K562 (cell line): ENCODE measurements at regions not wholly inside any gene's neighbourhood (a gene's known extent, or its start where the extent isn't known, plus 50 kb on each side); places are given as distances from the start of the nearest gene placed in this dataset.

Experiments used
- ATAC-seq: fragments of 200-7000 bp; cut with Tn5 transposase; 3 replicates; pipeline ENCODE4 v1.9.1; 2020; ENCODE audit warnings: moderate library complexity
- BruUV-seq: library from RNA; stranded (reverse); fragments of 400-500 nt; replicated peaks from 2 replicates; lab custom pipeline; 2021; lab: Mats Ljungman, UMichigan
- CTCF ChIA-PET: fragments of 300-600 bp; formaldehyde crosslinking; extraction: SDS; loops from one replicate; lab custom pipeline; 2021; ENCODE audit warnings: low intra/inter-chr PET ratio; lab: Yijun Ruan, JAX
- POLR2A ChIA-PET: fragments of 300-600, 350-650 bp; sonication (Branson Sonifier 250); formaldehyde crosslinking; extraction: SDS; loops from one replicate; lab custom pipeline; 2021; ENCODE audit warnings: antibody characterized with exemption, inconsistent platforms; lab: Yijun Ruan, JAX
- DNase-seq, 4 experiments: peaks; one replicate each; pipeline versions ENCODE4 v3.0.0 to v3.0.0-alpha.2; 2011 to 2018; ENCODE audit warnings: low spot score in 3 of 4, mixed read lengths in 3 of 4; ENCODE audit errors: extremely low read depth in 1 of 4
- FAIRE-seq: peaks from 2 replicates; lab custom pipeline; 2011; peaks lifted over from hg19 to GRCh38; lab: Jason Lieb, UNC
- H2AFZ ChIP-seq: 2 replicates; pipeline ENCODE4 v1.6.0; 2011; ENCODE audit warnings: low read depth, low read length, control low read depth, inconsistent platforms
- H3K27ac ChIP-seq: fragments of 200-600 bp; 3 replicates; pipeline ENCODE4 v1.8.0; 2011; ENCODE audit warnings: low read depth, mild to moderate bottlenecking, control low read depth, inconsistent platforms, low read length, moderate library complexity, mixed read lengths; ENCODE audit errors: extremely low read depth
- H3K27me3 ChIP-seq, 2 experiments: fragments of 300-600 bp in 1 of 2; 2 replicates in 1 of 2; 3 replicates in 1 of 2; pipeline versions ENCODE4 v1.6.0 to v1.8.0; 2011; ENCODE audit warnings: inconsistent platforms in 2 of 2, low read length in 2 of 2, mild to moderate bottlenecking in 1 of 2, mixed read lengths in 1 of 2, moderate library complexity in 1 of 2; ENCODE audit not compliant: control insufficient read depth in 2 of 2, insufficient read depth in 2 of 2
- H3K36me3 ChIP-seq: fragments of 300-600 bp; 3 replicates; pipeline ENCODE4 v1.8.0; 2011; ENCODE audit warnings: mild to moderate bottlenecking, low read length, inconsistent platforms; ENCODE audit not compliant: control insufficient read depth, insufficient read depth
- H3K4me1 ChIP-seq, 2 experiments: fragments of 200-600 bp in 1 of 2; replicated peaks in 1 of 2; 2 replicates in 1 of 2; 3 replicates in 1 of 2; pipeline versions ENCODE4 v1.5.1 to v1.8.0; 2011; ENCODE audit warnings: inconsistent platforms in 2 of 2, low read length in 2 of 2, mild to moderate bottlenecking in 1 of 2, mixed read lengths in 1 of 2, moderate library complexity in 1 of 2; ENCODE audit not compliant: control insufficient read depth in 2 of 2, insufficient read depth in 2 of 2
- H3K4me2 ChIP-seq: 2 replicates; pipeline ENCODE4 v1.6.1; 2011; ENCODE audit warnings: low read length, control low read depth, inconsistent platforms, mixed read lengths; ENCODE audit not compliant: insufficient read depth
- H3K4me3 ChIP-seq: fragments of 200-600 bp; sonication (generic), shearing (Covaris generic); 2 replicates; pipeline ENCODE4 v1.5.1; 2016; ENCODE audit warnings: control low read depth, inconsistent platforms
- H3K79me2 ChIP-seq: fragments of 200-600 bp; 3 replicates; pipeline ENCODE4 v1.8.0; 2011; ENCODE audit warnings: low read length, inconsistent platforms; ENCODE audit not compliant: control insufficient read depth, insufficient read depth
- H3K9ac ChIP-seq, 2 experiments: 2 replicates each; pipeline versions ENCODE4 v1.6.0 to v1.6.1; 2011; ENCODE audit warnings: low read depth in 2 of 2, low read length in 2 of 2, control low read depth in 1 of 2, inconsistent platforms in 1 of 2, mild to moderate bottlenecking in 1 of 2, mixed read lengths in 1 of 2; ENCODE audit not compliant: insufficient read depth in 1 of 2
- H3K9me1 ChIP-seq: one replicate; pipeline ENCODE4 v1.6.0; 2011; ENCODE audit warnings: inconsistent platforms, mild to moderate bottlenecking, low read length, moderate library complexity; ENCODE audit not compliant: control insufficient read depth, insufficient read depth
- H3K9me3 ChIP-seq: replicated peaks from 2 replicates; pipeline ENCODE4 v1.5.1; 2011; ENCODE audit warnings: low read depth, low read length, inconsistent platforms; ENCODE audit not compliant: control insufficient read depth, insufficient read depth
- H4K20me1 ChIP-seq: replicated peaks from 2 replicates; pipeline ENCODE4 v1.6.1; 2011; ENCODE audit warnings: low read length, inconsistent platforms, mixed read lengths; ENCODE audit not compliant: control insufficient read depth, insufficient read depth
- CEBPB ChIP-seq: fragments of 450-650 bp; IDR thresholded peaks from 2 replicates; pipeline ENCODE4 v1.6.1; 2016; ENCODE audit warnings: missing genetic modification characterization, missing compliant biosample characterization
- CEBPG ChIP-seq, 3 experiments: fragments of 200-800 bp in 1 of 3; sonication (Bioruptor generic) in 1 of 3; sonication (generic) in 1 of 3; formaldehyde crosslinking in 1 of 3; IDR thresholded peaks in 2 of 3; conservative IDR thresholded peaks in 1 of 3; 2 replicates each; pipeline versions ENCODE4 v1.6.1 to v1.8.0; 2016 to 2022; ENCODE audit warnings: missing compliant biosample characterization in 2 of 3, missing genetic modification characterization in 2 of 3, mild to moderate bottlenecking in 1 of 3, missing genetic modification reagents in 1 of 3
- FUS ChIP-seq: fragments of 200-400 bp; formaldehyde crosslinking; optimal IDR thresholded peaks from 2 replicates; pipeline ENCODE3; 2017; ENCODE audit warnings: low read depth, low read length
- GTF2A2 ChIP-seq: IDR thresholded peaks from 2 replicates; pipeline ENCODE4 v1.6.1; 2016; ENCODE audit warnings: mild to moderate bottlenecking, missing genetic modification characterization, missing compliant biosample characterization
- NFYB ChIP-seq: IDR thresholded peaks from 2 replicates; pipeline ENCODE4 v1.6.1; 2011; ENCODE audit warnings: mild to moderate bottlenecking, moderate library complexity; ENCODE audit not compliant: insufficient read length; ENCODE audit errors: extremely low read depth
- NKRF ChIP-seq: fragments of 450-650 bp; IDR thresholded peaks from 2 replicates; pipeline ENCODE4 v1.6.1; 2016; ENCODE audit warnings: borderline replicate concordance
- PML ChIP-seq: IDR thresholded peaks from 2 replicates; pipeline ENCODE4 v1.6.1; 2012; ENCODE audit warnings: low read length, inconsistent platforms
- POLR2A ChIP-seq: fragments of 450-650 bp; conservative IDR thresholded peaks from 2 replicates; pipeline ENCODE4 v1.6.1; 2016
- RAD51 ChIP-seq: fragments of 450-650 bp; IDR thresholded peaks from 2 replicates; pipeline ENCODE4 v1.7.1; 2016; ENCODE audit warnings: low read depth, mild to moderate bottlenecking, borderline replicate concordance
- RBM25 ChIP-seq: fragments of 200-400 bp; formaldehyde crosslinking; IDR thresholded peaks from 2 replicates; pipeline ENCODE4 v1.6.1; 2018; ENCODE audit warnings: low read length, low read depth, moderate library complexity; ENCODE audit not compliant: severe bottlenecking
- RFX1 ChIP-seq: fragments of 450-650 bp; IDR thresholded peaks from 2 replicates; pipeline ENCODE4 v1.6.1; 2016; ENCODE audit warnings: mild to moderate bottlenecking, moderate library complexity
- TBP ChIP-seq: optimal IDR thresholded peaks from 2 replicates; pipeline ENCODE3; 2011; ENCODE audit warnings: low read depth, low read length, improper control_type of control experiment
- USF1 ChIP-seq: sonication (generic); formaldehyde crosslinking; IDR thresholded peaks from 2 replicates; pipeline ENCODE4 v1.9.0; 2022; ENCODE audit warnings: mild to moderate bottlenecking, missing genetic modification reagents
- ZNF174 ChIP-seq: fragments of 250-450 bp; sonication (Bioruptor Pico); IDR thresholded peaks from 2 replicates; pipeline ENCODE4 v1.4.0; 2020; ENCODE audit warnings: mild to moderate bottlenecking
- ZSCAN32 ChIP-seq: fragments of 450-650 bp; formaldehyde crosslinking; IDR thresholded peaks from 2 replicates; pipeline ENCODE4 v1.4.0; 2020; ENCODE audit warnings: mild to moderate bottlenecking, moderate library complexity
- WGBS: fragments of 100-300 bp; shearing (Covaris generic); methylation state at CpG from one replicate; pipeline ENCODE4 v1.1.6; 2016; ENCODE audit warnings: low coverage, mixed read lengths; ENCODE audit not compliant: insufficient coverage; ENCODE audit errors: missing lambda C conversion rate; 5-methylcytosine and 5-hydroxymethylcytosine counted together
- in situ Hi-C: fragments of 300-500 bp; cut with MboI; formaldehyde crosslinking; loops from 4 replicates; pipeline ENCODE4 v1.15.0; 2018; ENCODE audit warnings: inconsistent platforms, mixed read lengths
- intact Hi-C: fragments of 100-400 bp; cut with micrococcal nuclease; formaldehyde crosslinking; loops from 2 replicates; pipeline ENCODE4 v1.14.2; 2022
- TF ChIP-seq, protein P1 (sequence below): fragments of 450-650 bp; formaldehyde crosslinking; IDR thresholded peaks from 2 replicates; pipeline ENCODE4 v1.4.0; 2022; ENCODE audit warnings: missing genetic modification characterization

DNA sequence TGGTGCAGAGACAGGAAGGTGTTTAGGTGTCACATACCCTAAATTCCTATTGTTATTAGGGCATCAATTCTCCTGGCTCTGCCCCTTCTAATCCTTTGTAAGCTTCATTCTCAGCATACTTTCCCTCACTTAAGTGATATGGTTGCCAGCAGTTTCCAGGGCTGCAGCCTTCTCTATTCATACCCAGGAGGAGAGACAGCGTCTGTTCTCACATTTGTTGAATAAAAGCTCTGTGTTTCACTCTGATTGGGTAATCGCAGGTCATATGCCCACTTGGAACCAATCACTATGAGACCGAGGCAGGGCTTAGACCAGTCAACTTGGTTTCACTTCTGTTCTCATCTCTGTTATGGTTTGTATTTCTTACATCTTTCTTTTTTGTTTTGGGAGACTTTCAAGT, 109.6 kb upstream of the MTPN start:
- Histone ChIP-seq H3K36me3 (no peaks in the 10 kb centered on the region), H3K4me1 (no peaks in the 10 kb centered on the region; a peak in 1 of 5 replicates), H3K4me2 (peak overlapping the region; percentile 53), H3K9me3 (no peaks in the 10 kb centered on the region), H3K9ac (no peak overlapping the region), H2AFZ (peak overlapping the region; percentile 73), H4K20me1 (no peaks in the 10 kb centered on the region), H3K9me1 (no peaks in the 10 kb centered on the region), H3K27me3 (no peaks in the 10 kb centered on the region), H3K79me2 (no peaks in the 10 kb centered on the region), H3K27ac (no peak overlapping the region), H3K4me3 (no peak overlapping the region)
- BruUV-seq, result no TSS peak
- in situ Hi-C loops (no loop called here), intact Hi-C loops (no loop called here)
- CTCF ChIA-PET, result no interaction called here
- POLR2A ChIA-PET, result interaction anchor here (0.7 to 1.1 kb wide), 3 partner anchors 16 to 18 kb away, joined by 3 to 4 read pairs (median 4); no protein-coding TSS in a partner anchor
- DNase-seq, result peak; percentile 39 to 84 (median 62)
- ATAC-seq, result peak; percentile 96
- FAIRE-seq, result peak; percentile 80
- WGBS, result 25% methylated on average over 3 of the region's 3 CpGs
- TF ChIP-seq USF1 (CRISPR knock-in tag), result peak; percentile 67
- peak; percentile 68 for TF ChIP-seq CEBPB (tag)
- peak; percentile 92 for TF ChIP-seq RAD51
- no peak for TF ChIP-seq CEBPG (CRISPR knock-in tag; IDR thresholded peaks at IDR 0.05)
- peak in 1 of 2 experiments; percentile 65; a peak in 3 of 4 replicates for TF ChIP-seq CEBPG (tag; conservative IDR thresholded peaks at IDR 0.05 in 1 of 2, IDR thresholded peaks at IDR 0.05 in 1 of 2)
- TF ChIP-seq, protein P1, sequence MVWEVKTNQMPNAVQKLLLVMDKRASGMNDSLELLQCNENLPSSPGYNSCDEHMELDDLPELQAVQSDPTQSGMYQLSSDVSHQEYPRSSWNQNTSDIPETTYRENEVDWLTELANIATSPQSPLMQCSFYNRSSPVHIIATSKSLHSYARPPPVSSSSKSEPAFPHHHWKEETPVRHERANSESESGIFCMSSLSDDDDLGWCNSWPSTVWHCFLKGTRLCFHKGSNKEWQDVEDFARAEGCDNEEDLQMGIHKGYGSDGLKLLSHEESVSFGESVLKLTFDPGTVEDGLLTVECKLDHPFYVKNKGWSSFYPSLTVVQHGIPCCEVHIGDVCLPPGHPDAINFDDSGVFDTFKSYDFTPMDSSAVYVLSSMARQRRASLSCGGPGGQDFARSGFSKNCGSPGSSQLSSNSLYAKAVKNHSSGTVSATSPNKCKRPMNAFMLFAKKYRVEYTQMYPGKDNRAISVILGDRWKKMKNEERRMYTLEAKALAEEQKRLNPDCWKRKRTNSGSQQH (CRISPR knock-in tag), result no peak
- no peak for TF ChIP-seq FUS
- TF ChIP-seq PML, result 0 out of 2 replicates have a peak, but pooled peaks have one; percentile 48
- TF ChIP-seq GTF2A2, result no peak
- TF ChIP-seq TBP, result peak; percentile 60
- no peak for TF ChIP-seq ZNF174
- no peak for TF ChIP-seq NKRF
- peak; percentile 44; the same call in 1 of the 2 replicates for TF ChIP-seq POLR2A
- TF ChIP-seq RBM25, result peak; percentile 73
- TF ChIP-seq NFYB, result peak; percentile 84
- TF ChIP-seq RFX1, result peak; percentile 27; the same call in 1 of the 2 replicates
- no peak for TF ChIP-seq ZSCAN32
